ENCODE measurements at regions not wholly inside any gene's neighbourhood (a gene's known extent, or its start where the extent isn't known, plus 50 kb on each side); places are given as distances from the start of the nearest gene placed in this dataset.
"Not testable (repeated sequence)": the region's sequence is repeated elsewhere in the genome, so short reads cannot be mapped to it uniquely, and the experiment has no call there.

- POLR2A ChIA-PET: no interaction called here
- Mint-ChIP-seq H3K27me3 (peaks cover 0 to 6% of the 10 kb centered on the region in 2 donors), H3K4me3 (no peak overlapping the region), H3K27ac (no peak overlapping the region), H3K9me3 (peaks cover 0 to 4% (median 1%) of the 10 kb centered on the region in 5 donors), H3K4me1 (no peaks in the 10 kb centered on the region), H3K36me3 (no peaks in the 10 kb centered on the region)
- no peak for DNase-seq
- no peaks in the 10 kb centered on the region for H3K4me1 ChIP-seq (ENCODE audit: insufficient read depth, low read length)
- no peak overlapping the region for H3K27ac ChIP-seq (ENCODE audit: low read depth, low read length)
- CTCF ChIA-PET: no interaction called here
- no peaks in the 10 kb centered on the region for H3K9me3 ChIP-seq (ENCODE audit: low read length)
- H3K27me3 ChIP-seq (ENCODE audit: insufficient read depth, low read length, poor library complexity, severe bottlenecking): no peaks in the 10 kb centered on the region
- no peak overlapping the region for H3K4me3 ChIP-seq (ENCODE audit: low read length)
- H3K36me3 ChIP-seq (ENCODE audit: insufficient read depth, low read length): no peaks in the 10 kb centered on the region
Measured at GRCh38 chr2:129016972-129017371, 698.3 kb upstream of the HS6ST1 start.

GRCh38 chr2:129024796-129025195, 706.1 kb upstream of the HS6ST1 start:
- no peaks in the 10 kb centered on the region for H3K9me3 ChIP-seq (ENCODE audit: low read length)
- Mint-ChIP-seq H3K9me3 (peaks cover 0 to 10% (median 0%) of the 10 kb centered on the region in 5 donors), H3K4me3 (no peak overlapping the region), H3K27ac (no peak overlapping the region), H3K36me3 (no peaks in the 10 kb centered on the region), H3K4me1 (no peaks in the 10 kb centered on the region), H3K27me3 (peaks cover 5 to 11% of the 10 kb centered on the region in 2 donors)
- H3K4me3 ChIP-seq (ENCODE audit: low read length): no peak overlapping the region
- H3K36me3 ChIP-seq (ENCODE audit: insufficient read depth, low read length): no peaks in the 10 kb centered on the region
- no peak overlapping the region for H3K27ac ChIP-seq (ENCODE audit: low read depth, low read length)
- ChIA-PET CTCF (no interaction called here), POLR2A (no interaction called here)
- no peak for DNase-seq
- no peaks in the 10 kb centered on the region for H3K27me3 ChIP-seq (ENCODE audit: insufficient read depth, low read length, poor library complexity, severe bottlenecking)
- no peaks in the 10 kb centered on the region for H3K4me1 ChIP-seq (ENCODE audit: insufficient read depth, low read length)

- no peaks in the 10 kb centered on the region for H3K36me3 ChIP-seq (ENCODE audit: insufficient read depth, low read length)
- Mint-ChIP-seq H3K4me1 (no peaks in the 10 kb centered on the region), H3K27me3 (peaks cover 0 to 2% of the 10 kb centered on the region in 2 donors), H3K4me3 (no peak overlapping the region), H3K9me3 (peaks cover 0 to 11% (median 3%) of the 10 kb centered on the region in 5 donors), H3K36me3 (no peaks in the 10 kb centered on the region), H3K27ac (no peak overlapping the region)
- H3K27ac ChIP-seq (ENCODE audit: low read depth, low read length): no peak overlapping the region
- H3K4me3 ChIP-seq (ENCODE audit: low read length): no peak overlapping the region
- H3K4me1 ChIP-seq (ENCODE audit: insufficient read depth, low read length): no peaks in the 10 kb centered on the region
- DNase-seq: no peak
- H3K9me3 ChIP-seq (ENCODE audit: low read length): no peaks in the 10 kb centered on the region
- ChIA-PET POLR2A (no interaction called here), CTCF (no interaction called here)
- H3K27me3 ChIP-seq (ENCODE audit: insufficient read depth, low read length, poor library complexity, severe bottlenecking): no peaks in the 10 kb centered on the region
Measured at GRCh38 chr2:129035992-129036391, 717.3 kb upstream of the HS6ST1 start.

- H3K27ac Mint-ChIP-seq; H3K27ac ChIP-seq (ENCODE audit: low read depth, low read length); H3K4me1 ChIP-seq (ENCODE audit: insufficient read depth, low read length); H3K36me3 Mint-ChIP-seq; H3K4me3 Mint-ChIP-seq; DNase-seq; H3K4me1 Mint-ChIP-seq; H3K9me3 ChIP-seq (ENCODE audit: low read length); H3K36me3 ChIP-seq (ENCODE audit: insufficient read depth, low read length); POLR2A ChIA-PET; H3K27me3 Mint-ChIP-seq; CTCF ChIA-PET; H3K27me3 ChIP-seq (ENCODE audit: insufficient read depth, low read length, poor library complexity, severe bottlenecking); H3K4me3 ChIP-seq (ENCODE audit: low read length): not testable (repeated sequence)
- H3K9me3 Mint-ChIP-seq: peaks cover 0 to 14% (median 11%) of the 10 kb centered on the region in 5 donors
Measured at GRCh38 chr2:129043677-129044076, 725.0 kb upstream of the HS6ST1 start.

GRCh38 chr2:129046475-129046874, 727.8 kb upstream of the HS6ST1 start:
- peaks cover 0 to 13% (median 5%) of the 10 kb centered on the region in 5 donors for H3K9me3 Mint-ChIP-seq
- CTCF ChIA-PET: not testable (repeated sequence)

GRCh38 chr2:129050101-129050500, 731.4 kb upstream of the HS6ST1 start:
- Histone ChIP-seq H3K27ac (ENCODE audit: low read depth, low read length) (no peak overlapping the region), H3K27me3 (ENCODE audit: insufficient read depth, low read length, poor library complexity, severe bottlenecking) (no peaks in the 10 kb centered on the region), H3K9me3 (ENCODE audit: low read length) (no peaks in the 10 kb centered on the region), H3K36me3 (ENCODE audit: insufficient read depth, low read length) (no peaks in the 10 kb centered on the region), H3K4me1 (ENCODE audit: insufficient read depth, low read length) (no peaks in the 10 kb centered on the region), H3K4me3 (ENCODE audit: low read length) (no peak overlapping the region)
- CTCF ChIA-PET: no interaction called here
- Mint-ChIP-seq H3K4me1 (no peaks in the 10 kb centered on the region), H3K27me3 (no peaks in the 10 kb centered on the region), H3K9me3 (peaks cover 0 to 11% (median 4%) of the 10 kb centered on the region in 5 donors), H3K36me3 (no peaks in the 10 kb centered on the region), H3K27ac (no peak overlapping the region), H3K4me3 (no peak overlapping the region)
- POLR2A ChIA-PET: no interaction called here
- DNase-seq: no peak

More at GRCh38 chr2:129046475-129046874, 727.8 kb upstream of the HS6ST1 start:
- POLR2A ChIA-PET; H3K27me3 Mint-ChIP-seq; H3K27me3 ChIP-seq (ENCODE audit: insufficient read depth, low read length, poor library complexity, severe bottlenecking); H3K36me3 Mint-ChIP-seq; DNase-seq; H3K4me3 Mint-ChIP-seq; H3K4me1 Mint-ChIP-seq; H3K4me3 ChIP-seq (ENCODE audit: low read length); H3K9me3 ChIP-seq (ENCODE audit: low read length); H3K27ac Mint-ChIP-seq; H3K27ac ChIP-seq (ENCODE audit: low read depth, low read length); H3K4me1 ChIP-seq (ENCODE audit: insufficient read depth, low read length); H3K36me3 ChIP-seq (ENCODE audit: insufficient read depth, low read length): not testable (repeated sequence)

GRCh38 chr2:129055242-129055641, 736.6 kb upstream of the HS6ST1 start:
- Mint-ChIP-seq H3K36me3 (no peaks in the 10 kb centered on the region), H3K4me3 (no peak overlapping the region), H3K9me3 (peaks cover 0 to 2% (median 0%) of the 10 kb centered on the region in 5 donors), H3K27ac (no peak overlapping the region), H3K4me1 (no peaks in the 10 kb centered on the region), H3K27me3 (no peaks in the 10 kb centered on the region)
- no peaks in the 10 kb centered on the region for H3K9me3 ChIP-seq (ENCODE audit: low read length)
- H3K4me3 ChIP-seq (ENCODE audit: low read length): no peak overlapping the region
- H3K27ac ChIP-seq (ENCODE audit: low read depth, low read length): no peak overlapping the region
- ChIA-PET CTCF (no interaction called here), POLR2A (no interaction called here)
- DNase-seq: no peak
- H3K36me3 ChIP-seq (ENCODE audit: insufficient read depth, low read length): no peaks in the 10 kb centered on the region
- no peaks in the 10 kb centered on the region for H3K27me3 ChIP-seq (ENCODE audit: insufficient read depth, low read length, poor library complexity, severe bottlenecking)
- no peaks in the 10 kb centered on the region for H3K4me1 ChIP-seq (ENCODE audit: insufficient read depth, low read length)

GRCh38 chr2:129055824-129056223, 737.2 kb upstream of the HS6ST1 start:
- Histone ChIP-seq H3K36me3 (ENCODE audit: insufficient read depth, low read length) (no peaks in the 10 kb centered on the region), H3K4me1 (ENCODE audit: insufficient read depth, low read length) (no peaks in the 10 kb centered on the region), H3K27ac (ENCODE audit: low read depth, low read length) (no peak overlapping the region), H3K27me3 (ENCODE audit: insufficient read depth, low read length, poor library complexity, severe bottlenecking) (no peaks in the 10 kb centered on the region), H3K4me3 (ENCODE audit: low read length) (no peak overlapping the region), H3K9me3 (ENCODE audit: low read length) (no peaks in the 10 kb centered on the region)
- Mint-ChIP-seq H3K4me3 (no peak overlapping the region), H3K36me3 (no peaks in the 10 kb centered on the region), H3K4me1 (no peaks in the 10 kb centered on the region), H3K27ac (no peak overlapping the region), H3K9me3 (peaks cover 0 to 2% (median 0%) of the 10 kb centered on the region in 5 donors), H3K27me3 (no peaks in the 10 kb centered on the region)
- DNase-seq: no peak
- CTCF ChIA-PET: no interaction called here
- POLR2A ChIA-PET: no interaction called here

GRCh38 chr2:129056309-129056958, 737.8 kb upstream of the HS6ST1 start:
- Mint-ChIP-seq H3K4me3 (no peak overlapping the region), H3K9me3 (peaks cover 0 to 2% (median 0%) of the 10 kb centered on the region in 5 donors), H3K27ac (no peak overlapping the region), H3K36me3 (no peaks in the 10 kb centered on the region), H3K4me1 (no peaks in the 10 kb centered on the region), H3K27me3 (no peaks in the 10 kb centered on the region)
- Histone ChIP-seq H3K36me3 (ENCODE audit: insufficient read depth, low read length) (no peaks in the 10 kb centered on the region), H3K4me3 (ENCODE audit: low read length) (no peak overlapping the region), H3K4me1 (ENCODE audit: insufficient read depth, low read length) (no peaks in the 10 kb centered on the region), H3K27ac (ENCODE audit: low read depth, low read length) (no peak overlapping the region), H3K27me3 (ENCODE audit: insufficient read depth, low read length, poor library complexity, severe bottlenecking) (no peaks in the 10 kb centered on the region), H3K9me3 (ENCODE audit: low read length) (no peaks in the 10 kb centered on the region)
- POLR2A ChIA-PET: no interaction called here
- DNase-seq: no peak
- CTCF ChIA-PET: no interaction called here
